ENCODE measurements at regions not wholly inside any gene's neighbourhood (a gene's known extent, or its start where the extent isn't known, plus 50 kb on each side); places are given as distances from the start of the nearest gene placed in this dataset.

GRCh38 chr4:32950866-32951265 lies 2230.7 kb downstream of the PCDH7 start:
- TF ChIP-seq, protein P1, sequence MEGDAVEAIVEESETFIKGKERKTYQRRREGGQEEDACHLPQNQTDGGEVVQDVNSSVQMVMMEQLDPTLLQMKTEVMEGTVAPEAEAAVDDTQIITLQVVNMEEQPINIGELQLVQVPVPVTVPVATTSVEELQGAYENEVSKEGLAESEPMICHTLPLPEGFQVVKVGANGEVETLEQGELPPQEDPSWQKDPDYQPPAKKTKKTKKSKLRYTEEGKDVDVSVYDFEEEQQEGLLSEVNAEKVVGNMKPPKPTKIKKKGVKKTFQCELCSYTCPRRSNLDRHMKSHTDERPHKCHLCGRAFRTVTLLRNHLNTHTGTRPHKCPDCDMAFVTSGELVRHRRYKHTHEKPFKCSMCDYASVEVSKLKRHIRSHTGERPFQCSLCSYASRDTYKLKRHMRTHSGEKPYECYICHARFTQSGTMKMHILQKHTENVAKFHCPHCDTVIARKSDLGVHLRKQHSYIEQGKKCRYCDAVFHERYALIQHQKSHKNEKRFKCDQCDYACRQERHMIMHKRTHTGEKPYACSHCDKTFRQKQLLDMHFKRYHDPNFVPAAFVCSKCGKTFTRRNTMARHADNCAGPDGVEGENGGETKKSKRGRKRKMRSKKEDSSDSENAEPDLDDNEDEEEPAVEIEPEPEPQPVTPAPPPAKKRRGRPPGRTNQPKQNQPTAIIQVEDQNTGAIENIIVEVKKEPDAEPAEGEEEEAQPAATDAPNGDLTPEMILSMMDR (conservative IDR thresholded peaks at IDR 0.05) = no peak
- H3K4me2 ChIP-seq (ENCODE audit: insufficient read depth, insufficient read length, low read length) = no peak overlapping the region
- H4K8ac ChIP-seq (replicated peaks; ENCODE audit: insufficient read length, low read depth, low read length) = no peak overlapping the region
- H3K14ac ChIP-seq (ENCODE audit: insufficient read depth, low read length) = no peak overlapping the region
- no peak overlapping the region for H2AFZ ChIP-seq (ENCODE audit: low read length)
- H3K23ac ChIP-seq (ENCODE audit: insufficient read length, low read depth, low read length) = no peak overlapping the region
- no peaks in the 10 kb centered on the region for H3K9me3 ChIP-seq (ENCODE audit: control insufficient read depth, low read depth, low read length)
- peaks cover 0 to 8% (median 0%) of the 10 kb centered on the region in 3 experiments; a peak in 3 of 7 replicates for H3K36me3 Mint-ChIP-seq (ENCODE audit: insufficient read depth in 1 of 3, low read depth in 3 of 3)
- H3K27ac Mint-ChIP-seq = no peak overlapping the region
- H3K27me3 ChIP-seq (ENCODE audit: insufficient read depth, low read length) = no peaks in the 10 kb centered on the region; the same call in 1 of the 2 replicates
- no peaks in the 10 kb centered on the region for H3K4me1 ChIP-seq (ENCODE audit: insufficient read depth, low read length)
- no peak overlapping the region for H2BK12ac ChIP-seq (ENCODE audit: insufficient read length, low read depth, low read length)
- no peaks in the 10 kb centered on the region for H3K23me2 ChIP-seq (ENCODE audit: insufficient read length, low read depth, low read length, poor library complexity, severe bottlenecking)
- H3K56ac ChIP-seq (ENCODE audit: insufficient read length, low read depth, low read length) = no peak overlapping the region
- no peak overlapping the region for H3K18ac ChIP-seq (ENCODE audit: insufficient read length, low read depth, low read length)
- WGBS (ENCODE audit: extremely low coverage, insufficient read length, low lambda C conversion rate) = no CpG with 5 or more reads among the region's 3 CpGs
- no peak overlapping the region for H3K4me3 Mint-ChIP-seq
- no peaks in the 10 kb centered on the region for H4K20me1 ChIP-seq (ENCODE audit: control insufficient read depth, insufficient read depth, insufficient read length)
- no peak overlapping the region for H4K91ac ChIP-seq (ENCODE audit: insufficient read length, low read depth, low read length)
- no peak overlapping the region for H3K4ac ChIP-seq (ENCODE audit: low read depth, low read length)
- no peaks in the 10 kb centered on the region for H3K79me2 ChIP-seq (ENCODE audit: insufficient read depth, low read length)
- DNase-seq = no peak
- H2AK5ac ChIP-seq (ENCODE audit: insufficient read length, low read length) = no peak overlapping the region
- H2BK20ac ChIP-seq (ENCODE audit: low read depth, low read length, poor library complexity, severe bottlenecking) = no peak overlapping the region
- H3K9ac ChIP-seq (ENCODE audit: extremely low read depth, insufficient read length, low read length) = no peak overlapping the region
- H2BK120ac ChIP-seq (ENCODE audit: low read depth, low read length, poor library complexity, severe bottlenecking) = no peak overlapping the region
- no peak overlapping the region for H3K27ac ChIP-seq (ENCODE audit: insufficient read length, low read depth, low read length)
- no peak overlapping the region for H2BK5ac ChIP-seq (ENCODE audit: insufficient read length, low read length)
- H2BK15ac ChIP-seq (ENCODE audit: low read depth, low read length) = no peak overlapping the region
- no peak overlapping the region for H3T11ph ChIP-seq (ENCODE audit: low read length)
- 0 out of 4 replicates have a peak, but pooled peaks cover 0 to 2% of the 10 kb centered on the region in 2 experiments for H3K4me1 Mint-ChIP-seq
- no peak overlapping the region for H4K5ac ChIP-seq (ENCODE audit: insufficient read length, low read depth, low read length)
- H3K79me1 ChIP-seq (ENCODE audit: insufficient read depth, low read depth, low read length, poor library complexity, severe bottlenecking) = no peaks in the 10 kb centered on the region
- peaks cover 7 to 9% of the 10 kb centered on the region in 2 experiments; a peak in 4 of 5 replicates for H3K9me3 Mint-ChIP-seq
- H3K27me3 Mint-ChIP-seq (ENCODE audit: low read depth) = no peaks in the 10 kb centered on the region

All from H9 (cell line).